DOHH2 (cell line): ENCODE measurements at regions not wholly inside any gene's neighbourhood (a gene's known extent, or its start where the extent isn't known, plus 50 kb on each side); places are given as distances from the start of the nearest gene placed in this dataset.

Experiments
- CTCF ChIP-seq: fragments of 200-600 bp; sonication (generic); IDR thresholded peaks from one replicate; pipeline ENCODE4 v1.5.1; 2014; ENCODE audit warnings: antibody characterized with exemption, mild to moderate bottlenecking, low read depth, low read length; ENCODE audit not compliant: poor library complexity, severe bottlenecking
- EZH2phosphoT487 ChIP-seq: fragments of 200-600 bp; sonication (generic); IDR thresholded peaks from 2 replicates; pipeline ENCODE4 v1.6.1; 2017; ENCODE audit warnings: borderline replicate concordance, mild to moderate bottlenecking, antibody characterized with exemption, low read length, moderate library complexity, mixed read lengths

- TF ChIP-seq CTCF (no peak), EZH2phosphoT487 (no peak)
Measured at GRCh38 chr5:173513521-173513991, 102.9 kb downstream of the BOD1 start.
